Spleen (tissue), 11 donors: ENCODE measurements at regions not wholly inside any gene's neighbourhood (a gene's known extent, or its start where the extent isn't known, plus 50 kb on each side); places are given as distances from the start of the nearest gene placed in this dataset.
"Not testable (repeated sequence)": the region's sequence is repeated elsewhere in the genome, so short reads cannot be mapped to it uniquely, and the experiment has no call there.

Experiments
- DNase-seq: peaks from one replicate; pipeline ENCODE4 v3.0.0-alpha.2; 2020
- H3K27ac ChIP-seq, 8 donors: fragments of 200-600 bp; sonication (generic) in 7 of 8; 1 replicate in 4 of 8; 2 replicates in 4 of 8; pipeline versions ENCODE4 v1.5.0 to v1.8.0; 2016 to 2021; ENCODE audit warnings: inconsistent platforms in 4 of 8, mild to moderate bottlenecking in 4 of 8, moderate library complexity in 1 of 8
- H3K27me3 ChIP-seq, 7 donors: fragments of 200-600 bp; sonication (generic) in 6 of 7; replicated peaks in 1 of 7; 1 replicate in 4 of 7; 2 replicates in 3 of 7; pipeline versions ENCODE4 v1.5.0 to v1.8.0; 2016 to 2021; ENCODE audit warnings: inconsistent platforms in 3 of 7, mild to moderate bottlenecking in 1 of 7
- H3K36me3 ChIP-seq, 6 donors: fragments of 200-600 bp; sonication (generic) in 5 of 6; 1 replicate in 4 of 6; 2 replicates in 2 of 6; pipeline versions ENCODE4 v1.5.0 to v1.8.0; 2016 to 2021; ENCODE audit warnings: inconsistent platforms in 2 of 6
- H3K4me1 ChIP-seq, 6 donors: fragments of 200-600 bp; sonication (generic) in 5 of 6; 1 replicate in 3 of 6; 2 replicates in 3 of 6; pipeline versions ENCODE4 v1.5.0 to v1.8.0; 2016 to 2021; ENCODE audit warnings: inconsistent platforms in 3 of 6
- H3K4me3 ChIP-seq, 8 donors: fragments of 200-600 bp; sonication (generic) in 7 of 8; 1 replicate in 4 of 8; 2 replicates in 4 of 8; pipeline versions ENCODE4 v1.5.0 to v1.8.0; 2016 to 2021; ENCODE audit warnings: inconsistent platforms in 4 of 8, mild to moderate bottlenecking in 4 of 8, moderate library complexity in 2 of 8
- H3K9me3 ChIP-seq, 8 donors: fragments of 200-600 bp; sonication (generic) in 7 of 8; 1 replicate in 4 of 8; 2 replicates in 4 of 8; pipeline versions ENCODE4 v1.5.0 to v1.8.0; 2016 to 2021; ENCODE audit warnings: inconsistent platforms in 4 of 8
- POLR2A ChIP-seq, 3 donors: fragments of 450-650 bp; IDR thresholded peaks; one replicate each; pipeline ENCODE4 v1.5.1; 2017; ENCODE audit warnings: antibody characterized with exemption in 3 of 3, mild to moderate bottlenecking in 1 of 3
- POLR2AphosphoS5 ChIP-seq, 3 donors: sonication (generic); formaldehyde crosslinking; IDR thresholded peaks; one replicate each; pipeline ENCODE4 v1.5.1; 2017; ENCODE audit warnings: antibody characterized with exemption in 3 of 3
- WGBS, 5 donors: extraction: QIAGEN DNeasy Blood & Tissue Kit in 3 of 5; methylation state at CpG; one replicate each; pipeline versions ENCODE4 v1.1.5 to v1.1.7; 2013 to 2018; 5-methylcytosine and 5-hydroxymethylcytosine counted together
- intact Hi-C: fragments of 100-400 bp; cut with DNase I; formaldehyde crosslinking; loops from one replicate; pipeline ENCODE4 v1.15.0; 2023; ENCODE audit warnings: low total_unique reads
- TF ChIP-seq, protein P1 (sequence below), 11 experiments: fragments of 200-600 bp in 7 of 11; fragments of 450-650 bp in 4 of 11; sonication (generic) in 4 of 11; IDR thresholded peaks in 8 of 11; conservative IDR thresholded peaks in 3 of 11; 1 replicate in 7 of 11; 2 replicates in 4 of 11; pipeline versions ENCODE4 v1.4.0 to v1.8.0; 2016 to 2021; ENCODE audit warnings: antibody characterized with exemption in 11 of 11, inconsistent platforms in 4 of 11, mild to moderate bottlenecking in 1 of 11
- donor health status: healthy with polysubstance abuse.
- donor health status: DM: no; HTN: no; CAD: no; lungs with moderate emphysema.
- donor health status: DM: no; HTN: no; CAD: no.
- donor health status: Bipolar disorder and iron deficiency.
- donor health status: healthy.
- donor health status: DM: no; HTN: no; CAD: no.
- donor health status: DM: yes; HTN: yes; CAD: no.

DNA sequence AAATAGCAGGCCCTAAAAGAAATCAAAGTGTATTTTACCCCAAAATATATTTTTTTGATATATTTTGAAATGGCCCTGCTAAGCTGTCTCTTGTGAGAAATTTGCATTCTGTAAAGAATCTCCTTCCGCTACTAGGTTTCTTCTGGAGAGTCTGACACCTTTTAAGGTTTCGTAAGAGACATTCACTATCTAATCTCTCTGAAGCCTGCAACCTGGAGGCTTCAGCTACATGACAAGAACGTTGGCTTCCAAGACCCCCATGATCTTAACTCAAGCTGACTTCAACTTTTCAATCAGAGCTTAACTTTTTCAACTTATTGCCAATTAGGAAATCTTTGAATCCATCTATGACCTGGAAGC is 1894.9 kb upstream of the LRRTM1 start:
- DNase-seq = no peak
- peaks cover 0 to 44% (median 24%) of the 10 kb centered on the region in 8 donors for H3K9me3 ChIP-seq
- no peaks in the 10 kb centered on the region for H3K36me3 ChIP-seq
- WGBS, 5 donors = 72 to 77% (median 75%) methylated on average over 3 of the region's 3 CpGs
- no peaks in the 10 kb centered on the region for H3K27me3 ChIP-seq
- no peaks in the 10 kb centered on the region for H3K4me1 ChIP-seq
- H3K4me3 ChIP-seq = no peak overlapping the region
- TF ChIP-seq, protein P1, sequence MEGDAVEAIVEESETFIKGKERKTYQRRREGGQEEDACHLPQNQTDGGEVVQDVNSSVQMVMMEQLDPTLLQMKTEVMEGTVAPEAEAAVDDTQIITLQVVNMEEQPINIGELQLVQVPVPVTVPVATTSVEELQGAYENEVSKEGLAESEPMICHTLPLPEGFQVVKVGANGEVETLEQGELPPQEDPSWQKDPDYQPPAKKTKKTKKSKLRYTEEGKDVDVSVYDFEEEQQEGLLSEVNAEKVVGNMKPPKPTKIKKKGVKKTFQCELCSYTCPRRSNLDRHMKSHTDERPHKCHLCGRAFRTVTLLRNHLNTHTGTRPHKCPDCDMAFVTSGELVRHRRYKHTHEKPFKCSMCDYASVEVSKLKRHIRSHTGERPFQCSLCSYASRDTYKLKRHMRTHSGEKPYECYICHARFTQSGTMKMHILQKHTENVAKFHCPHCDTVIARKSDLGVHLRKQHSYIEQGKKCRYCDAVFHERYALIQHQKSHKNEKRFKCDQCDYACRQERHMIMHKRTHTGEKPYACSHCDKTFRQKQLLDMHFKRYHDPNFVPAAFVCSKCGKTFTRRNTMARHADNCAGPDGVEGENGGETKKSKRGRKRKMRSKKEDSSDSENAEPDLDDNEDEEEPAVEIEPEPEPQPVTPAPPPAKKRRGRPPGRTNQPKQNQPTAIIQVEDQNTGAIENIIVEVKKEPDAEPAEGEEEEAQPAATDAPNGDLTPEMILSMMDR (IDR thresholded peaks at IDR 0.05 in 8 of 11, conservative IDR thresholded peaks at IDR 0.05 in 3 of 11) = no peak
- TF ChIP-seq POLR2AphosphoS5 (IDR thresholded peaks at IDR 0.05) = no peak
- no peak for TF ChIP-seq POLR2A (IDR thresholded peaks at IDR 0.05)
- no peak overlapping the region for H3K27ac ChIP-seq
- intact Hi-C loops = no loop called here

- no peaks in the 10 kb centered on the region for H3K36me3 ChIP-seq
- H3K9me3 ChIP-seq = peaks cover 0 to 39% (median 19%) of the 10 kb centered on the region in 8 donors
- no peaks in the 10 kb centered on the region for H3K4me1 ChIP-seq
- H3K27me3 ChIP-seq = no peaks in the 10 kb centered on the region
- 85 to 95% (median 89%) methylated on average over 4 of the region's 4 CpGs for WGBS, 5 donors
- TF ChIP-seq, protein P1 (IDR thresholded peaks at IDR 0.05 in 8 of 11, conservative IDR thresholded peaks at IDR 0.05 in 3 of 11) = no peak
- TF ChIP-seq POLR2A (IDR thresholded peaks at IDR 0.05) = no peak
- TF ChIP-seq POLR2AphosphoS5 (IDR thresholded peaks at IDR 0.05) = no peak
- H3K4me3 ChIP-seq = no peak overlapping the region
- DNase-seq = no peak
- intact Hi-C loops = no loop called here
- H3K27ac ChIP-seq = no peak overlapping the region
Measured at GRCh38 chr2:82198809-82199492, 1894.4 kb upstream of the LRRTM1 start.

DNA sequence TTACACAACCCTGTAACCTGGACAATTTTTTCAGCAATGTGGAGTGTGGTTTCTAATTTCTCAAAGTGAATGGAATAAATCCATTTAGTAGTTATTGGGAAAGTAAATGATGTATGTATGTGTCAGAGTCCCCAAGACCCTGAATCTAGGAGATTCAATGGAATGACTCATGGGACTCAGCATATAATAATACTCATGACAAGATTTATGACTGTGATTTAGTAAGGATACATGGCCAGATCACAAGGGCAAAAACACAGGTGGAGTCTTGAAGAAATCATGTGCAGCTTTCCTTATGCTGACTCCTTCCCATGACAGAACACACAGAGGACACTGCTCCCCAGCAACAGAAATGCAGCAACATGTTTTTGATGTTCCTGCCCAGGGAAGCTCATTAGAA is 1877.7 kb upstream of the LRRTM1 start:
- H3K9me3 ChIP-seq = peaks cover 0 to 25% (median 3%) of the 10 kb centered on the region in 8 donors
- TF ChIP-seq POLR2A (IDR thresholded peaks at IDR 0.05) = no peak
- TF ChIP-seq, protein P1 (IDR thresholded peaks at IDR 0.05 in 8 of 11, conservative IDR thresholded peaks at IDR 0.05 in 3 of 11) = no peak
- no peak for TF ChIP-seq POLR2AphosphoS5 (IDR thresholded peaks at IDR 0.05)

DNA sequence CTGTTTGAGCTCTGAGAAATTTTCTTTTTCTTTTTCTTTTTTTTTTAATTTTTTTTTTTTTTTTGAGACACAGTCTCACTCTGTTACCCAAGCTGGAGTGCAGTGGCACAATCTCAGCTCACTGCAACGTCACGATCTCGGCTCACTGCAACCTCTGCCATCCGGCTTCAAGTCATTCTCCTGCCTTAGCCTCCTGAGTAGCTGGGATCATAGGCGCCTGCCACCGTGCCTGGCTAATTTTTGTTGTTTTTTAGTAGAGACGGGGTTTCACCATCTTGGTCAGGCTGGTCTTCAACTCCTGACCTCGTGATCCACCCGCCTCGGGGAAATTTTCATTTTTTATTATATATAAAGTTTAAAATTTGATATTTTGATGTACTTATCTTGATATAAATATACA is 1870.7 kb upstream of the LRRTM1 start:
- 87 to 95% (median 91%) methylated on average over 10 of the region's 10 CpGs for WGBS, 5 donors
- H3K4me3 ChIP-seq, H3K27ac ChIP-seq, H3K27me3 ChIP-seq, H3K36me3 ChIP-seq, H3K4me1 ChIP-seq, DNase-seq, intact Hi-C loops, H3K9me3 ChIP-seq: not testable (repeated sequence)

More for the DNA sequence above, 1877.7 kb upstream of the LRRTM1 start:
- intact Hi-C loops = no loop called here
- Histone ChIP-seq H3K4me3 (no peak overlapping the region), H3K36me3 (no peaks in the 10 kb centered on the region), H3K27ac (no peak overlapping the region), H3K4me1 (no peaks in the 10 kb centered on the region), H3K27me3 (no peaks in the 10 kb centered on the region)
- DNase-seq = no peak

DNA sequence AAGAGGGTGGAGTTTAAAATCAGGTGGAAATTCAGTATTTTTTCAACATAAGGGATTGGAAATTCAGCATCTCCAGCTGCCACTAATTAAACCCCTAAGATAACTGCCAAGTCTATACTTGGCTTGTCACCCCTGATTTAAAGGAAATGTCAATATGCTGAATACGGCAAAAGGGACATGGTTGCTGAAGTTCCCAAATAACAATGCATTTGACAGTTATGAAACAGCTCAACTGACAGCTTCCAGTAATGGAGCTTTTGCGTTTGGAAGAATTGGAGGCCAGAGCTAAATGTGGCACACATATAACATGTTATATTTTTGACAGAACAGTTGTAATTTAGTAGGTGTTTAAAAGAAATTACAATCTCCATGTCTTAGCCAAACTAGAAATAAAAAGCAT is 1867.9 kb upstream of the LRRTM1 start:
- intact Hi-C loops = no loop called here
- no peak overlapping the region for H3K4me3 ChIP-seq
- H3K36me3 ChIP-seq = no peaks in the 10 kb centered on the region
- 75 to 84% (median 82%) methylated on average over 2 of the region's 2 CpGs for WGBS, 5 donors
- H3K27ac ChIP-seq = no peak overlapping the region
- H3K9me3 ChIP-seq = peaks cover 0 to 9% (median 0%) of the 10 kb centered on the region in 8 donors
- no peak for DNase-seq
- TF ChIP-seq POLR2AphosphoS5 (IDR thresholded peaks at IDR 0.05) (no peak), POLR2A (IDR thresholded peaks at IDR 0.05) (no peak)
- TF ChIP-seq, protein P1 (IDR thresholded peaks at IDR 0.05 in 8 of 11, conservative IDR thresholded peaks at IDR 0.05 in 3 of 11) = no peak
- no peaks in the 10 kb centered on the region for H3K27me3 ChIP-seq
- no peaks in the 10 kb centered on the region for H3K4me1 ChIP-seq
